ENCODE measurements at regions not wholly inside any gene's neighbourhood (a gene's known extent, or its start where the extent isn't known, plus 50 kb on each side); places are given as distances from the start of the nearest gene placed in this dataset.
"Not testable (repeated sequence)": the region's sequence is repeated elsewhere in the genome, so short reads cannot be mapped to it uniquely, and the experiment has no call there.

DNA sequence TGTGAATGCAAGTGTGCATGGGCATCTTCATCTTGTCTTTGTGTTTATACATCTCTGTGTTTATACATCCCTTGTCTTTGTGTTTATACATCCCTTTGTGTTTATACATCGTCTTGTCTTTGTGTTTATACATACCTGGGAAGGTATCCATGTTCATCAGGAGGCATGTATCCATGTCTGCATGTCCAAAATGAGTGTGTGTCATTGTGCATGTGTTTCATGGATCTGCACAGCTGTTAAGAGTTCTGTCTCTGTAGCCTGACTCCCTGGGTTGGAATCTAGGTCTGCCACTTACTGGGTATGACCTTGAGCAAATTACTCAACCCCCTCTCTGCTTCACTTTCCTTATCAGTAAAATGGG is 50.1 kb upstream of the SIRPA start:
- no peak for DNase-seq

DNA sequence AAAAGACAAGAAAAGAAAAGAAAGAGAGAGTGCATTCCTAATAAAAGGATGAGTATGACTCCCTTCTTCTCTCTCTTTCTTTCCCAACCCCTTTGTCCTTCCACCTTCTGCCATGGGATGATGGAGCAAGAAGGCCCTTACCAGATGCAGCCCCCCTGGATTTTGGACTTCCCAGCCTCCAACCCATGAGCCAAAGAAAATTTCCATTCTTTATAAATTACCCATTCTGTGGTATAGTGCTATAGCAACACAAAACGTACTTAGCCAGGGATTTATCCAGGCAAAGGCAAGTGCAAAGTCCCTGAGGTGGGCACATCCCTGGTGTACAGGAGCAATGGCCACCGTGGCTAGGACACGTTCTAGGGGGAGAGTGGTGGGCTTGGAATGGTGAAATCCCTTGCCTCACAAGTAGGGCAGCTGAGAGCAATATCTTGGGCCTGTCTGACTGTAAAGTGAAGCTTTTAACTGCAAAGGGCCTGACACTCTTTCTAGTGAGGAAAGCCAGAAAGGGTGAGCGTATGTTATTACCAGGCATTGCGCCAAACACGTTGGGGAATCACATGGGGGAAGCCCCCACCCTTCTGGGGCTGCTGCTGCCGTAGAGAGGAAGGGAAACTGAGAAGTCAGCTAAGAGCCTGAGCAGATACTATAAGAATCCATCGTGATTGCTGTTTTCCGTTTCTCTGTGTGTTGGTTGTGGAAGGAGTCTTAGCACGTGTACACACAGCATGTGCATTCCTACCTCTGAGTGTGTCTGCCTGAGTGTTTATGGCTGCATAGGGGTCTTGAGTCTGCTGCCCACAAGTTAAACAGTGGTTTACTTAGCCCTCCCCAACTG is 50.7 kb upstream of the SIRPA start:
- no peak for DNase-seq

DNA sequence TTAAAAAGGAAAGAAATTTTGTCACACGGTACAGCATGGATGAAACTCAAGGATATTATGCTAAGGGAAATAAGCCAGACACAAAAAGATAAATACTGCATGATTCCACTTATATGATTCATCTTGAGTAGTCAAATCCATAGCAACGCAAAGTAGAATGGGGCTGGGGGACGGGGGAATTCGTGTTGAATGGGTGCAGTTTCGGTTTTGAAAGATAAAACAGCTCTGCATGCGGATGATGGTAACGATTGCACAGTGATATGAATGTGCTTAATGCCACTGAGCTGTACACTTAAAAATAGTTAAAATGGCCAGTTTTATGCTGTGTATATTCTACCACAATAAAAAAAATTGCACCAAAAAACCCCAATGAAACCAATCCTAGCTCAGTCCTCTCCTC is 52.9 kb upstream of the SIRPA start:
- no peak for DNase-seq

DNA sequence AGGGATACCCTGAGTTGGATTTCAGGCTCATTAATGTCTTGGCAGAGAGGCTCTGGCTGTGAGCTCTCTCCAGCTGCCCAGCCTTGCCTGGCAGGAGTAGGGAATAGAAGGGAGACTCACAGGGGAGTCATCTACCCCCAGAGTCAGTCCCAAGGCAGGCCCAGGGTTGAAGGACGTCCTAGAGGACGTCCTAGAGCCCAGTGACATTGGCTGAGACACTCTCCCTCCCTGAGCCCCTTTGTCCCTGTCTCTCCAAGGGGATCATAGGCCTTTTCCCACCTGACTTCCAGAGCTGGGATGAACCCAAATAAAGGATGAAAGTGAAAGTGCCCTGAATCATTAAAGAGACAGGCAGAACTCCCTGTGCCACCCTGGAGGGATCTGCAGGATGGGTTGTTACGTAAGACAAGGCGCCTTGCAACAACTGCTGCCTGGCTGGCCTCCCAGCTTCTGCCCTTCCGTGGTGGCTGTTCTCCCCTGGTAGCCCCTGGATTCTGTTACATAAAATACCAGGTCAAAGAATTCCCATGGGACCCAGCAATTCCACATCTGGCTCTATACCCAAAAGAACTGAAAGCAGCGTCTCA is 53.6 kb upstream of the SIRPA start:
- no peak for DNase-seq

DNA sequence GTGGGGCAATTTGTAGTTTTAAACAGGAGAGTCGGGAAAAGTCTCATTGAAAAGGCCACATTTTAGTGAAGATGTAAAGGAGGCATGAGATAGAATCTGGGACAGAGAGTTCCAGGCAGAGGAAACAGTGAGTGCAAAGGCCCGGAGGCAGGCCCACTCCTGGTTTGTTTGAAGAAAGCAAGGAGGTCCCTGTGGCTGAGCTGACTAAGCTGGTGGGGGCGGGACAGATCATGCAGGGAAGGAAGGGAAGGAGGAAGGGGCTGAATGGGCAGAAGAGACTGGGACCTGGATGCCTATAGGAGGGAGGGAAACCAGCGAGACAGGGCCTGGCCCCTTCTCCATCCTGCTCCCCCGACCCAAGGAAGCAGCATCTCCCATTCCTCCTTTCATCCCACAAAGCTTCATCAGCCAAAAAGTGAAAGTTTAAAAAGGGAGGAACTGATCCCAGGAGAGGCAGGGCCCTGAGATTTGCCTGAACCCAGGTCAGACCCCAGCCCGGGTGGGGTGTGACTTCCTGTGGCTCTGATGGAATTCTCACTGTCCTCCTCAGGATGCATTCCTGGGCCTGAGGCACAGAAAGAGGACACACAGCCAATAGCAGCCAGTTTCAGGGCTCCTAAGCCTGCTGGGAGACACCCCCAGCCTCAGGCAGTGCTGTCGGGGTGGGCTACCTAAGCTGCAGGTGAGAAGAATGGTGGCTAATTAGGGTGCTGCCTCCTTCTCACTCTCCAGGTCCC is 54.2 kb upstream of the SIRPA start:
- DNase-seq = no peak

DNA sequence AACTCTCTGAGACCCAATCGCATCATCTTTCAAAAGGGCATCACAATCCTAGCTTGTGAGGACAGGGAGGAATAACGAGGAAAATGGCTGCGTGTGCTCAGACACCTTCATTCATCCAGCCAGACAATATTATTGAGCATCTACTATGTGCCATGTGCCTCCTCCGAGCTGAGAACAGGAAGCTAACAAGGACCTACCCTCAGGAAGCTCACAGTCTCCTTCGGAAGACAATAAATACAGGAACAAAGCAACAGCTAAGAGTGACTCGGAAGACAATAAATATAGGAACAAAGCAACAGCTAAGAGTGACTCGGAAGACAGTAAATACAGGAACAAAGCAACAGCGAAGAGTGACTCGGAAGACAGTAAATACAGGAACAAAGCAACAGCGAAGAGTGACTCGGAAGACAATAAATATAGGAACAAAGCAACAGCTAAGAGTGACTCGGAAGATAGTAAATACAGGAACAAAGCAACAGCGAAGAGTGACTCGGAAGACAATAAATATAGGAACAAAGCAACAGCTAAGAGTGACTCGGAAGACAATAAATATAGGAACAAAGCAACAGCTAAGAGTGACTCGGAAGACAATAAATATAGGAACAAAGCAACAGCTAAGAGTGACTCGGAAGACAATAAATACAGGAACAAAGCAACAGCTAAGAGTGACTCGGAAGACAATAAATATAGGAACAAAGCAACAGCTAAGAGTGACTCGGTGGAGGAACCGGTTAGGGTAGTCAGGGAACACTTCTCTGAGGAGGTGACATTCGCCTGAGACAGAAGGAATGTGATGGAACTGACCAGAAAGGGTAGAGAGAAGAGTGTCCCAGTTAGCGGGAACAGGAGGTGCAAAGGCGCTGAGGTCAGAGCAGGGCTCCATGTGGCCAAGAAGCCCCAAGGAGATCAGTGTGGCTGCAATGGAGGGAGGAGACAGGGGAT is 55.6 kb upstream of the SIRPA start:
- not testable (repeated sequence) for DNase-seq

DNA sequence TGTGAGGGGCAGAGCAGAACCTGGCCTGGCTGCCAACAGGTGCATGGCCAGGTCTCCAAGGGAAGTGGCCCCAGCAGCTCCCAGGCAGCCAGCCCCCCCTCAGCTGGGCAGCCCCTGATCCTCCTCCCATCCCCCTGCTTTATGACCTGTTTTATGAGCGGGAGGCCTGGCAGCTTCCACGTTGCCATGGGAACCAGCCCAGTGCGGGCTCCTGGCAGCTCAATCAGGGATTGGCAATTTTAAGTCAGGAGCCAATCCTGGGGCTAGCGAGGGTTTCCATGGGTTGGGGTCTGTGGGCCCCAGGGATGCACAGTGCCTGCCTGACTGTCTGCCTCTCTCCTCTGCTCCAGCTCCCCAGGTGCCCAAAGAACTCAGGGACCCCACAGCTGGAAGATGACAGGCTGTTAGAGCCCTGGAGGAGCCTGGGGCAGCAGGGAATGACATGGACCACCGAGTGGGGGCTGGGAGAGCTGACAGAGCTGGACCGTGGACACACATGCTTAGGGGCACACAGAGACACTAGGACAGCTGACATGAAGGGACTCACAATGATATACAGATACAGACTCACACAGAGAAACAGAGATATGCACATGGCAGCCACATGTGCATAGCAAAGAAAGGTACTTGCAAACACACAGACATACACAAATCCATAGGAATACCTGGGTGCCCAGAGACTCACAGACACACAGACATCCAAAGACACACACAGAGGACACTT is 56.5 kb upstream of the SIRPA start:
- no peak for DNase-seq

DNA sequence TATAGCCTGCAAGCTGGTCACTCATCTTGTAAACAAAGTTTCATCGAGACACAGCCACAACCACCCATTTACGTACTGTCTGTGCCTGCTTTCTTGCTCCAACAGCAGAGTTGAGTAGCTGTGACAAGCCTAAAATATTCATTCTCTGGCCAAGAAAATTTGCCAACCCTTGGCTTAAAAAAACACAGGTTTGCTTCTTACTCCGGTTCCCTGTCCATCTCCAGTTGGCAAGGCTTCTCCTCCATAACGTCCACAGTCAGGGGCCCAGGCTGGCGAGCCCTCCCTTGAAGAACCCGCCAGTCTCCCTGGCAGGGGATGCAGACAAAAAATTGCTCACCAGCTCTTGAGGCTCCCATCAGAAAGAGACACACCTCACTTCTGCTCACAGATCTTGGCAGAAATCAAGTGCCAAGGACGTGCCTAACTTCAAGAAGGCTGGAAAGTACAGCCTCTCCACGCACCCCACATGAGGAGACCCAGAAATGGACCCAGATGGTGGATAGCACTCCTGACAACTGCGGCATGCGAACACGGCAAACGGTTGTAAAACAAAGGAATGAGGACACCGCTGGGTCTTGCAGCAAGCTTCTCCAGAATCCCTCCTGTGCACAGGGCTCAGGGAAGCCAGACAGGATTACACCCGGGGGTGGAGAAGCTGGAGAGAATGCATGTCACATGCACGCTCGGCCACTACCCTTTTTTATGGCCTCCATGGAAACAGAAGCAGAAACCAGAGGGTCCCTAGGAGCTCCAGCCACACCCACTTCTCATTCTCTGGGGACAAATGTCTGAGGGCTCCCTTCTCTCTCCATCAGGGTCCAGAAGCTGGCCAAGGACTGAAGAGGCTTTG is 59.8 kb upstream of the SIRPA start:
- no peak for DNase-seq

DNA sequence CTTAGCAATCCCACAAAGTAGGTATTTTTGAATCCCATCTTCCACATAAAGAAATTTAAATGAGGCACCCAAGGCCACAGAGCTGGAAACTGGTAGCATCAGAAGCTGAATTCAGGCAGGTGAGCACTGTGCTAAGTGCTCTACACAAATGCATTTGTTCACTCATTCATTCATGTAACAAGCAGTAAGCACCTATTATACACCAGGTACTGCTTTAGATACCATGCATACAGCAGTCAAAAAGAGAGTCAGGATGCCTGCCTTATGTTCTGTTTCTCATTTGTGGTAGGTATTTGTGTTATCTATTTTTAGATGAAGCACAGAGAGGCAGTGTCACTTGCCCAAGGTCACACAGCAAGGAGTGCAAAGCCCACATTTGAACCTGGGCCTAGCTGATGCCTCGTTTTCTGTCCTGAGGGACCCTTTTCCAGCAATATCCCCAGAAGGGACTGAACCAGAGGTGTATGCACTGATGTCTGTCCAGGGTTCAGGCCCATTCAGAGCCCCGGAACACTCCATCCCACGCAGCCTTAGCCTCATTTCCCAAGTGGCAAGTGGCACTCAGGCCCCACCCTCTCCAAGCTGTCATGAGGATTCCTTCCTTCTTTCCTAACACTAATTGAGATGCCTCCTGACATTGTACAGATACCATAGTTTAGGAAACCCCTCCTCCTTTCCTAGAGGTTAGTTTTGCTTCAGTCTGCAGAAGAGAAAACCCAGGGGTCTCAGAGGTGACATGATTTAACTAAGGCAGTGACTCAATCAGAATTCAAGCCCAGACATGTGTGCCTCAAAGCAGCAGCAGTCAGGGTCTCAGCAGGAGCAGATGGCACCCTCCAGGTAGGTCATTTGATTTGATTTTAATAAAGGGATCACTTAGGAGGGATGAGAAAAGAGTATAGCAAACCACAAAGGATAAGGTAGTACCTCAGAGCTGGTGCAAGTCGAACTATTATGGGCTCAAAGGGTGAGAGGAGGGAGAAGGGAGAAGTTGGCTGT is 61.2 kb upstream of the SIRPA start:
- no peak for DNase-seq

DNA sequence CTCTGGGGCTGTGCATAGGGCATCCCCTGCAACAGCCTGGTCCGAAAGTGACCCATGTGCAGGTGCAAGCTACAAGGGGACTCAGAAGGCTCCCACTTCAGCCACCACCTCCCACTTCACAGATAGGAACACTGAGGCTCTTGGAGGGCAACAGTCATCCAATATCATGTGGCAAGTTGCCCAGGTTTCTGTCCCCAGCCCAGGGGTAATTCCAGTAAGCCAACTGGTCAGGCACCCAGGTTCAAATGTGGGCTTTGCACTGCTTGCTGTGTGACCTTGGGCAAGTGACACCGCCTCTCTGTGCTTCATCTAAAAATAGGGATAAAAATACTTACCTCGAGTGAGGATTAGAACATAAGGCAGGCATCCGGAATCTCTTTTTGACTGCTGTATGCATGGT is 62.0 kb upstream of the SIRPA start:
- no peak for DNase-seq

DNA sequence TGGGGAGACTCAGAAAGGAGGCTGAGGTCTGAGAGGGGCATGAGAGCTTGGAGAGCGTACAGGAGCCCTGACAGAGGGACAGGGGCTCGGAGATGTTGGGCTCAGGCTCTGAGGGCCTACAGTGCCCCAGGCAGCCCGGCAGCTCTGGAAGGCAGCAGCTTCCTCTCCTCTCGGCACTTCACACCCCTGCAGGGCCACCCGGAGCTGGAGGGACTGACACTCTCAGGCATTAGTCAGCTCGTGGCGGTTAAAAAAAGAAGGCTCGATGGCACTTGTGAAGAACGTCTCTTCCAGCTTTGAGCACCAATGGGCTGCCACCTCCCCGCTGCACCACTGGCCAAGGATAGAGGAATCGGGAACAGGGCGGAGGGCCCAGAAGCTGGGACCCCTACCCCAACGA is 62.6 kb upstream of the SIRPA start:
- DNase-seq = no peak

DNA sequence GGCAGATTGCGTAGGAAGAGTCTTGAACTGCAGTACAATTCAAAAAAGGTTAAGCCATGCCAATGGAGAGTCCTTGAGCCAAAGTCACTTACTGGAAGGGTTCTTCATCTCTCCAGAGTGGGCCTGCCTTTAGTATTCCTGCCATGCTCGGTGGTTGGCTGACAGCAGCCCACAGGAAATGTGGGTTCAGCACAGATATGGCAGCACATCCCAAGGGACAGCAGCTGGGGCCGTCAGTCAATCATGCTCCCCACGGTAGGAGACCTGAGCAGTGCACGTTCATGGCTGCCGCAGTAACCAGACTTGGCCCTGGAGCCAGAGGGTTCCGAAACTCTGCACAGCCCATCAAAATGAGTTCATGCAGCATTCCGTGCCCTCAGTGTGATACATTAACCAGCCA is 63.6 kb upstream of the SIRPA start:
- no peak for DNase-seq

DNA sequence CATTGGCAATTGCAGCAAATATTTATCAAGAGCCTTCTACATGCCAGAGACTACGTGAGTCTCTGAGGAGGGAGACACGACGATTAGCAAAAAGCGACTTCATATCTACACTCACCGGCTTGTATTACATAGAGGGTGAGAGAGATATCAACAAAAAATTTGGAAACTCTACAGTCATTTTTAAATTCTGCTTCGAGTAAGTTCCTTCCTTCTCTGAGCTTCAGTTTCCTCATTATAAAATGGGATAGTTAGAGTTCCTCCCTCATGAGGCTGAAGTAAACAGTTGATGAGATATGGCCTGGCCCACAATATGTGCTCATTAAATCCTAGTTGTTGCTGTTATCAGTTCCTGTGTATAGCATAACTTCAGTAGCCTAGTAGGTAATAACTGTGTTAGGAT is 64.1 kb upstream of the SIRPA start:
- DNase-seq = no peak

DNA sequence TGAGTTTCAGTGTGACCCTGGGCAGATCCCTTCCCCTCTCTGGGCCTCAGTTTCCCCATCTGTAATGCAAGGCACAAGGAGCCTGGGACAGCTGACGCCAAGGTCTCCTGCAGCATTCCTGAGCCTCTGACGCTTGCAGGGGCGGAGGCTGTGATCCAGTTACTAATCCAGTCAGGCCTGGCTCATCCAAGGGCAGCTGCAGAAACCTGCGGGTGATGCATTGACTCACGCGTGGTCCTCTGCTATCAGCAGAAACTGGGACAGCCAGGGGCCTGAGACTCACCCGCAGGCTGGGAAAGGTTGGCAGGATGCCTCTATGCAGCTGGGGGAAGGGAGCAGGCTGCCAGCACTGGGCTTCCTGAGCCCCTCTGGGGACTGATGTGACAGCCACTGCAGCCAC is 65.0 kb upstream of the SIRPA start:
- no peak for DNase-seq

DNA sequence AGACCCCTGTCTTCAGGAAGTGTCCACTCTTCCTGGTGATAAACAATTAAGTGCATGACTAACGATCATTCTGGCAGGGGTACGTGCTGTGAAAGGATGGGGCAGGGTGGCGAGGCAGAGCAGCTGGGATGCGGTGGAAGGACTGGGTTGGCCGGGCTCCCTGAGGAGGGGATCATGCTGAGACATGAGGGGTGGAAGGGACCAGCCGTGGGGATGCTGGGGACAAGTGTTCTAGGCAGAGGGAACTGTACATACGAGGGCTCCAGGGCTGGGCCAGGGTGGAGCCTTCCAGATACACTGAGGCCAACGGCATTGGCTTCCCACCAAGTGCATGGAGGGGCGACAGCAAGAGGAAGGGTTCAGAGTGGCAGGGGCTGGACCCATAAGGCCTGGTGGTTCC is 65.7 kb upstream of the SIRPA start:
- no peak for DNase-seq

DNA sequence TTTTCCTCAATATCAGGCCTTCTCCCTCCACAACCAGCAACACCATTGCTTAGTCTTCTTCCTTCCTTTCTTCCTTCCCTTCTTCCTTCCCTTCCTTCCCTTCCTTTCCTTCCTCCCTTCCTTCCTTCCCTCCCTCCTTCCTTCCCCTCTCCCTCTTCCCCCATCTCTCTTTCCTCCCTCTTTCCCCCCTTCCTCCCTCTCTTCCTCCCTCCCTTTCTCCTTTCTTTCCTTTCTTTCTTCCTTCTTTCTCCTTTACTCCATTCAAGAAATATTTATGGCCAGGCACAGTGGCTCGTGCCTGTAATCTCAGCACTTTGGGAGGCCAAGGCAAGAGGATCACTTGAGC is 66.4 kb upstream of the SIRPA start:
- DNase-seq = no peak

DNA sequence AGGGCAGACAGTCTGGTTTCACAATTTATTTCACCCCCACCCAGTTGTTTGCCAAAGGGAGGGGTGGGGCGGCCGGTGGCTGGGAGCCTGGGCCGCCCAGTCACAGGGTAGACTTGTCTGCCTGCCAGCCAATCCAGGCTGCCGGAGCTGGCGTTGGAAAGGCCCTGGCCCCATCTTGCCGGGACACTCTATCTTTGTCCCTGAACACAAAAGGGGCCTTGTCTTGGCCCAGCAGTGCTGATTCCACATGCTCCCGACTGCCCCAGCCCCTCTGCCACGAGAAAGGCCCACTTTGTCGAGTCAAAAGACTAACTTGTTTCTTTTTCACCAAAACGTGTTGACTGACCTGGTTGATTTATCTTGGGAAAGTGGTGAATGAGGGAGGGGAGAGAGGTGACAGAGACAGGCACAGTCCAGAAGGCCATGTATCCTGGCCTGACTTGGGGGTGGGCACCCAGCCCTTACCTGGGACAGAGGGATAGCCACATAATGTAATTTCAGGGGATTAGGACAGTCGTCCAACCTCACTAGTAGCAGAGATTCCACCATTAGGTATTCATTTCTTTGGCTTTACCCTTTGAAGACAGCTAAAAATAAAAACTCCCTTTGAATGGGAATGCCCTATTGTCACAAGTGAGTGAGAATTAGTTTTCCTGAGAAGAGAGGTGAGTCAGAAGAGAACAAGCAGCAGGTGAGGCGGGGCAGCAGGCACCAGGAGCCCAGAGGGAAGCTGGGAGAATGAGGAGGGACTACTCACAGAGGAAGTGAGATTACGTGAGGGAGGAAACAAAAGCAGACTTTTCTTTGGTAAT is 67.0 kb upstream of the SIRPA start:
- DNase-seq = no peak

DNA sequence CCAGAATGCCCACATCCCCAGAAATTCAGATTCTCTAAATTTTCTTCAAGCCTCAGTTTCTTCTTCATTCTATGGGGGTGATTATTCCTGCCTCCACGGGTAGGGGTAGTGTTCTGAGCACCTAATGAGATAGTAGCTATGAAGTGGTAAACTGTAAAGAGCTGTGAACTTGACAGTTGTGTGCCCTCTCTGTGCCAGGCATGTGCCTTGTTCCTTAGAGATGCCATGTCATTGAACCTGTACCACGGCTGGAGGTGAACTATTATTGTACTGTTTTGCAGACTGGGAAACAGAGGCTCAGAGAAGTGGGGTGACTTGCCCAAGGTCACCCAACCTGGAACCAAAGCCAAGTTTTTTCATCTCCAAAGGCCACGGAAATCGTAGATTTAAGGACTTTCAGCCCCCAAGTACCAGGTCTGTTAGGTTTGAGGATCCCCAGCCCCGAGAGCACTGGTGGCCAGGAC is 67.7 kb upstream of the SIRPA start:
- no peak for DNase-seq

DNA sequence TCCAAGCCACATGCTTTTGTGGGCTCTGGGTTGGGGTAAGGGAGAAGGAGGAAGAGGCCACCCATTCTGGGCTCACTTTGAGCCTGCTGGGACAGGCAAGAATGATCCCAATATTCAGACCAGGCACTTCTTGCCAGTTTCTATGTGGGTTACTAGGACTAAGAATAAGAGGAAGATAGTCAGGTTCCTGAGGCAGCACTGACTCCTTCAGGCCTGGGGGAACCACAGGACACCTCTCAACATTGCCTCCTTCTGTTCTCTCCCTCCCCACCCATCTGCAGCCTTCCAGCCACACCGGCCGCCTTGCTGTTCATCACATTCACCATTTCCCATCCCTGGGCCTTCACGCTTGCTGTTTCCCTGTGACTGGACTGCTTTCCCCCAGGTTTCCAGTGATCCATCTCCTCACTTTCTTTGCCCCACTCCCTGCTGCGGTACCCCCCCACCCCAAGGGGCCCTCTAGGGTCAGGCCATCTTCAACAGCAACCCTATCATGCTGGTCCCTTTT is 69.2 kb upstream of the SIRPA start:
- DNase-seq = no peak

All from NCI-H510A (cell line).